GM19328 (cell line): ENCODE measurements at regions not wholly inside any gene's neighbourhood (a gene's known extent, or its start where the extent isn't known, plus 50 kb on each side); places are given as distances from the start of the nearest gene placed in this dataset.

Source experiments
- ATAC-seq: cut with Tn5 transposase; IDR thresholded peaks from one replicate; pipeline ENCODE4 v1.9.1; 2021; ENCODE audit warnings: mild to moderate bottlenecking, moderate library complexity; ENCODE audit not compliant: unreplicated experiment

DNA sequence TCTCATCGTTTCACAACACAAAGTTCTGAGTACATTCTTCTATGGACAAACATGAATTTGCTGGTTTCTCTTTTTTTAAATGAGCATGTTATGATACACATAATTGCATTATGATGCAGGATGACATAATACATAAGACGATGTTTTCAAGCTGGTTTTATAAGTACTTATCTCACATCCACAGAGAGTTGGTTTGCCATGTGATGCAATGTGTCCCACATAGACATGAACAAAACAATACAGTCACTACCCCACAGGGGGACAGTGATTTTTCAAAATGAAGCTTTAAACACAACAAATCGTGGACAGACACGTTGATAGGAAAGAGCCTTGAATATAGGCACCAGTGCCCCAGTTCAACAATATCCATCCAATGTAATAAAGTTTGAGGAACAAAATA lies 447.1 kb downstream of the KLF12 start:
- no peak for ATAC-seq

DNA sequence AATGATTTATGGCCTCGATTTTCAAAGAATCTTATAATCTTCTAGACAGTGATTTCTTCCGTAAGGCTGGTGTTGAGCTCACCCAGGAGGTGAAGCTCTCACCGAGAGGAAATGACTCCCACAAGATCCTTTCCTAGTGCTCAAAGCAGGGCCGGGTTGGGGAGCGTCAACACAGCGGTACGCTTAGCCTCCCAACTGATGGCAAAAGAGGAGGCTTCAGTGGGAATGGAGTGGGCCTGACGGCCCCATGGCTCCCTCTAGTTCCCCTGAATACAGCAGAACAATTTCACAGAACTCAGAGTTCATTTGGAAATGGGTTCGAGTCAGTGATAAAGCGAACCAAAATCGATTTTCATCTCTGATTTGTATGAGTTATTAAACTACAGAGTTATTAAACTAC lies 449.5 kb downstream of the KLF12 start:
- ATAC-seq: no peak

DNA sequence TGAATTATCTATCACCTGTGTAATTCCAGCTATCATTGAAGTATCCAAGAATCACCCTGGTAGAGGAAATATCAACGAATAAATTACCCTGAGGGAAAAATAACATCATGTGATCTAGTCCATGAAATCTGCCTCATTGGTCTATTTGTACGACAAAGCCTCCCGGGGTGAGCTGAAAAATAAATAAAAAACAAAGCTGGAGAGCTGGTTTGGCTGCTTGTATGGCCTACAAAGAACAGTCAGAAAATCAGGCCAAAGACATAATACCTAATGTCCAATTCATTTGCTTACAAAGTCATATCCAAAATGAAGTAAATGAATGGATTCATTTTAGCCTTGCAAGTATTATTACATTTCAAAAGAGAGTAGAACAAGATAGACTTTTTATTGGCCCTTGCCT lies 449.9 kb downstream of the KLF12 start:
- ATAC-seq: no peak

DNA sequence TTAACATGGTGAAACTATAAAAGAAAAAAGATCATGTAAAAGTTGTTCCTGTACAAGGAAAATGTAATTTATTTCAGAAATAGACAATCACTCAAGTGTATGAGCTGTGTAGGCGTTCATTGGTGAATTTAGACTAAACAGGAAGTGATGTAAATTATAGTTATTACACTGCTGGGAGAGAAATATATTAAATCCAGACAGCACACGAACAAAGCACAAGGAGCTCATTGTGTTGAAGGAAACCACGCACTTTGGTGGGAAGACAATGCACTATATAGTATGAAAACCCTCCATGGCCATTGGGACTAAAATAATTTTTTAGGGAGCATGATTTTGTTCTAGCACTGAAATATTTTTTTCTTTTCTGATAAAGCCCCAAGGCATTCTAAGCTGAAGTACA lies 450.5 kb downstream of the KLF12 start:
- no peak for ATAC-seq

DNA sequence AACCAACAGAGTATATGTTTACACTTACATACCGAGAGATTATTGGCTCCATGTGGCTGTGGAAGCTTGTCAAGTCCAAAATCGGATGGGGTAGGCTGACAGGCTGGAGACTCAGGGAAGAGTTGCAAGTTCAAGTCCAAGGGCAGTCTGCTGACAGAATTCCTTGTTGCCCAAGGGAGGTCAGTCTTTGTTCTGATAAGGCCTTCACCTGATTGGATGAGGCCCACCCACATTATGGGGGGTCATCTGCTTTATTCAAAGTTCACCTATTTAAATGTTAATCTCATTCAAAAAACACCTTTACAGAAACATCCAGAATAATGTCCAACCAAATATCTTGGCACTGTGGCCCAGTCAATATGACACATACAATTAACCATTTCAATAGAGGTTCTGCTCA lies 452.4 kb downstream of the KLF12 start:
- ATAC-seq: no peak

DNA sequence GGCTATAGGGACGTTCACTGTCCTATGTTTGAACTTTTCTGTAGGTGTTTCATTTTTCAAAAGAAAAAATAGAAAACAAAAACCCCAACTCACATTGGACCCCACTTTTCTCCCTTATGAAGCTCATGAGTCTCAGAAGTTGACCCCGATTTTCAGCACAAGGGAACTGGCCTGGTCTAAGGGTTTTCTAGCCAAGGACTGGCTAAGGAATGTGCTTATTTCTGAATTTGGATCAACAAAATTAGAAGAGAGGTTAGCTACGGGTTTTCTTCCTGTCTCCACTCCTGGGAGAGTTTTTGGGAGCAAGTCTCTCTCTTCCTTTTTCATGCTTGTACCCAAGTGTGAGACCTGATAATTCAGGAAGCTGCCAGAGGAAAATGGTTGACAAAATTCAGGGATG lies 453.2 kb downstream of the KLF12 start:
- ATAC-seq: no peak

DNA sequence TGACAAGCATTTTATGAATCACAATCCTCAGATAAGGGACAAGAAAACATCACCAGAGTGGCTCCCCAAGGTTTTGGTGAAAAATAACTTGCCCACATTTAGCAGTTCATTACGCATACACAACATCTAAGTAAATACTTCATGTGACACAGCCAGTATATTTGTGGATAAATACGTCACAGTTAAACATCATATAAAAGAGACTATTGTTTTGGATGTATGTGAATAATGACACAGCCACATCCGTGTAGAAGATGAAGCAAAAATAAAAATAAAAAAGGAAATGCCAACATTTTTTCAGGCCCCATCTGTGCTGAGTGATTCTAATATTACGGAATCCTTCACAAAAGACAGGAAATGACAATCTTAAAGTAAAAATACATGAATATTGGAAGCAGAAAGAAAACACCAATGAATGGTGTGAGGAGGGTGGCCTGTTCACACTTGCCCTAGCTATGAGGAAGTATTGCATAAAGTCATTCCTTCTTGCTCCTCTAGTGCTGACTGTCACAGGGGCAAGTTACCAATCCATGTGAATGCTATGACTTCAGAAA lies 457.1 kb downstream of the KLF12 start:
- ATAC-seq: no peak

DNA sequence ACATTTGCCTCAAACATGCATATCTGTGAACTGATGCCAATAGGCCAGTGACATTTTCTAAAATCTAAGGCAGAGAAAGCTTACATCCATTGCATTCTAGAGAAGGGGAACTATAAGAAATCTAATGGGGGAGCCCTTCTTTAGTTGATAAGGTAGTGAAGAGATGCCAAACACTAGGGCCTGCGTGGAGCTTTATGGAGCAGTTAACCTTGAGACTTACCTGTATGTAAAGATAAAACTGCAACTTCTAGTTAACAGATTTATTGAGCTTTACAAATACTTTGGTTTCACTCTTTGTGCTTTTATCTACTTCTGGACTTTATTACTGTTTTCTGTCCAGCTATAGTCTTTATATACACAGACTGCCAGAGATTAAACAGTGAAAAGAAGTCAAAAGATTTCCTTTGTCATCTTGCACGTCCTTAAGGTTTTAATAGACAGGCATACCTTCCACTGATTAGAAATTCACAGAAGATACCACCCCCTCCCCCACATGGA lies 457.6 kb downstream of the KLF12 start:
- ATAC-seq: no peak

DNA sequence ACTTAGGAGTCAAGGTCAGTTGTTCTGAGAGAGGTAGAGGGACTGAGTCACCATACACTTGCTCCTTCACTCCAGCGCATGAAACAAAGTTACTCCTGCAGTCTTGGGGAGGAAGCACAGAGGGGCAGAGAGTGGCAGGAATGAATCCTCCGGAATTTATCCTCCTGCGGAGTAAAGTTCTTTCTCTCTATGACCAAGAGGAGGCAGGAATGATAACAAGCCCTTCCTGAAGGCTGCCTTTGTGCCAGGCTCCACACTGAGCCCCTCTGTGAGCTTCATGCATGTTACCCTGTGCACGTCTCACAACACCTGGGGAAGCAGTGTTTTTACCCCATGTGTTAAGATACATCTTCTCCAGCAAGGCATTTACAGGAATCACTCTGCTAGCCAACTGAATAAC lies 458.4 kb downstream of the KLF12 start:
- no peak for ATAC-seq

DNA sequence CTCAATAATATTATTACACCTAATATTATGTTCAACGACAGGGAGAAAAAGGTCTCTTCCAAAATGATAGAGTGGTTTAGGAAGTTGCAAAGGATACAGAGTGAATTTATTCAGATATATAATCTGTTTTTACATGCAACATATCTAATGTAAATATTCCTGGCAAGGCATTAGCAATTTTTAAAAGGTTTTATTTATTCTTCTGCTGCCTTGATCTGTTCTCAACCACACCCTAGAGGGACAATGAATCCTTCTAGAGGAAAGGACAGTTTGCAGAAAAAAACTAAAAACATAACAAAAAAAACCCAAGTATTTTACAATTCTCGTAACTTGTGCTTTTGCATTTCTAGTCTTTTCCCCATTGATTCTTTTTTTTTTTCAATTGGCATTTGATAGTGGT lies 459.6 kb downstream of the KLF12 start:
- no peak for ATAC-seq

DNA sequence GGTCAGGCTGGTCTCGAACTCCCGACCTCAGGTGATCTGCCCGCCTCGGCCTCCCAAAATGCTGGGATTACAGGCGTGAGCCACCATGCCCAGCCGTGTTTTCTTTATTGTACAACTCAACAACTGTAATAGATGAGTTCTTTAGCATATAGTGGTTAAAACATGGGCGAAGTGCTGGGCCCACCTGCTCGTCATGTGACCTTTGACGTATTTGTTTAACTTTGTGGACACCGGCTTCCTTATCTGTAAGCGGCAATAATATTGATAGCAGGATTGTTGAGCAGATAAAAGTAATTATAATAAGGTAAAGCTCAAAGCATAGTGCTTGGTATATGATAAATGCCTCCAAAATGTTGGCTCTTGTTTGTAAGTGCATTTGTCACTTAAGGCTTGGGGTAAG lies 460.3 kb downstream of the KLF12 start:
- no peak for ATAC-seq

DNA sequence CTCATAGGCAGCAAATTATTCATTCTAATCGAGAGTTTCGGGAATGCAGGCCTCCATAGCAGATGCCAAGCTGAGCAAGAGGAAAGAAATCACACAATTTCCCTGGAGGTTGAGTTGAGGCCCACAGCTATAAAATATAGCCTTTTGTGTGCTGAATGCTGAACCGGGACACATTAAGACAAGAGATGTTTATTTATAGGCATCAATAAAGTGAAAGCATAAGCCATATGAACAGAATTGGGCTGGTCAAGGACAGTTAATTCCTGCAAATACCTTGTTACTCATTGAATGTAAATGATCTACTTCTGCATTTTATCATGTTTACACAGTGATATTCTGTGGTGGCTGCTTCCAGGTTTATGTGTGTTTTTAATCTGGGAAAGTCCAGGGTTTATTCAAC lies 461.7 kb downstream of the KLF12 start:
- no peak for ATAC-seq

DNA sequence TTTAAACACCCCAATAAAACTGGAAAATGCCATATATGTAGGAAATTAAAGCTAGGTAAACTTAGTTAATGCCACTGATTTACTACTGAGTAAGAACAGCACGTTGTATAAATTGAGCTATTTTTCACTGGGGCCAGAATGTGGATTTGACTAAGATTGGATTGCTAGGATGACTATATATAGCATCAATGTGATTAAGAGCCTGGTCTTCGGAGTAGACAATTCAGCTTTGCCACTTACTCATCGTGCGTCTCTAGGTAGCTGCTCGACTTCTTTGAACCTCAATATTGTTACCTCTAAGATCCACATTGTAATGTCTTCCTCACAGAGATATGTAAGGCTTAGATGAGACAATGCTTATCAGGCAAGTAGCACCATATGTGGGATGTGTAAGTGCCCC lies 462.5 kb downstream of the KLF12 start:
- ATAC-seq: no peak

DNA sequence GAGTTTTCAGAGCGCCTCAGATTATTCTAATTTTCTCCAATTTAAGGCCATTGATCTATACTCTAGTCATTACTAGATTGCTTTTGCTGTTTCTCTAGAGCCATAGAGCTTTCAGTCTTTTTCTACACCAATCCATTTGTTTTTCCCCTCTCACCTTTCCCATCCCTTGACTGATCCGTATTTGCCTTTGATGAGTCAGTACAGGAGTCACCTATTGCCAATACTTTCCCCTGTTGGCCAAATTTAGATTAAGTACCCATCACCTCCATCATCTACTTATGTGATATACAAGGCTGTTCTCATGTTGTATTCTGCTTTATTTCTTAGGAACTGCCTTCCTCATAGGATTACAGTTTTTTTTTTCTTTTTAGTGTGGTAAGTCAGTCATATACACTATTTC lies 463.2 kb downstream of the KLF12 start:
- no peak for ATAC-seq

DNA sequence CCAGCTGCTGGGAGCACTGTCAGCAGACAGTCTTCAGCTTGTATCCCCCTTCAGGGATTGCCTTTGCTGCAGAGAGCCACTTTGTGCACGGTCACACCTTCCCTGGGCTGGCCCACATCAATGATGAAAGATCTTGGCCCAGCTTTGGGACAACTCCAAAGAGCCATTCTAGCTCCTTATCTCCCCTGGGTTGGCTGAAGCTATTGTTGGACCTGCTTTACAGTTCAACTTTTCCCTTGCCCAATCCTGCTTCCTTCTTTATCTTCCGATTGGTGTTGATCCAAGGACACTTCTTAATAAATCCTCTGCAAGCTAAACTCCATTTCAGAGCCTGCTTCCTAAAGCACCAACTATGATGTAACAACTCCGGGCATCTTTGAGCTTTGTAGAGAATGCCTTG lies 466.4 kb downstream of the KLF12 start:
- ATAC-seq: no peak

DNA sequence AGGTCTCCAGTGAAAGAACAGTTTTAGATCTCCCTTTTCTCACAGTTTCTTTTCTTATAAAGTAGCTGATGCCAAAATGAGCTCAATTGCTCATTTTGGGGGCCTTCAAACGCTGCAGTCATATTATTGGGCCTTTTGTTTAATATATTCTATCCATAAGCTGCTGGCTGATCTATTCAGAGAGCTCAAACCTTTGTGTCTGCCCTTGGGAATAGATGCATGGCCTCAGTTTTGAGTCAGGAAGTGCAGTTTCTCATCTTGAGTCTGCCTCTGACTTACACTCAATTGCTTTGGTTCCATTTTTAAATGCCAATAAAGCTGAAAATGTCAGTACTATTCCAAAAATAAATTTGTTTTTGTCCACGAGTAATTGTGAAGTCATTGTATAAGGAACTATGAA lies 468.9 kb downstream of the KLF12 start:
- ATAC-seq: no peak

DNA sequence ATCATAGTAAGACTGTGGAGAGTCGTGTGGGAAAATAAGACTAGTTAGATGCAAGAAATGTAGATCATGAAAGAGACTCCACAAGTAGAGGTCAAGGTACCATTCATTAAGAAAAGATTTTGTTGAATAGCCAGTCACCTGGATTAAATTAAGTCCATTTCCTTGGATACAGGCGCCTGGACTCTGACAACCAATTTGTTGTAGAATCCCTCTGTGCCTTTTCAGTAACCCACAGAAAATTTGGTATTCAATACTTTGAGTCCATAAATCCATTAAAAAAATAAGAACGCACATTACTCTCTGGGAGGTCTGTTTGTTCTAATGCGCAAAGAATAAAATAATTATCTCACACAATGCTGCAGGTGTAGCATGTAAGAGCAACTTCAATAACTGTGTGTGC lies 469.4 kb downstream of the KLF12 start:
- no peak for ATAC-seq

DNA sequence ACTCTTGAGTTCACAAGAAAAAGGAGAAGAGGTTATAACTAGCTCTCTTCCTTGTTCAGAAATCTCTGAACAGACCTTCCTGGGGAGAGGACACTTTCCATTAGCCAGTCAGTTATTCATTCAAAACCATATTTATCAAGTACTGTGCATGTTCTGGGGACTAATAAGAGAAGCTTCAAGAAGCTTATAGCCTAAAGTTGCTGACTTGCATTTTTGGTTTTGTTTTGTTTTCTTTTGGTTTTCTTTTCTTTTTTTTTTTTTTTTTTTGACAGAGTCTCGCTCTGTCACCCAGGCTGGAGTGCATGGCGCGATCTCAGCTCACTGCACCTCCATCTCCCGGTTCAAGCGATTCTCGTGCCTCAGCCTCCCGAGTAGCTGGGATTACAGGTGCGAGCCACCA lies 471.4 kb downstream of the KLF12 start:
- ATAC-seq: no peak

DNA sequence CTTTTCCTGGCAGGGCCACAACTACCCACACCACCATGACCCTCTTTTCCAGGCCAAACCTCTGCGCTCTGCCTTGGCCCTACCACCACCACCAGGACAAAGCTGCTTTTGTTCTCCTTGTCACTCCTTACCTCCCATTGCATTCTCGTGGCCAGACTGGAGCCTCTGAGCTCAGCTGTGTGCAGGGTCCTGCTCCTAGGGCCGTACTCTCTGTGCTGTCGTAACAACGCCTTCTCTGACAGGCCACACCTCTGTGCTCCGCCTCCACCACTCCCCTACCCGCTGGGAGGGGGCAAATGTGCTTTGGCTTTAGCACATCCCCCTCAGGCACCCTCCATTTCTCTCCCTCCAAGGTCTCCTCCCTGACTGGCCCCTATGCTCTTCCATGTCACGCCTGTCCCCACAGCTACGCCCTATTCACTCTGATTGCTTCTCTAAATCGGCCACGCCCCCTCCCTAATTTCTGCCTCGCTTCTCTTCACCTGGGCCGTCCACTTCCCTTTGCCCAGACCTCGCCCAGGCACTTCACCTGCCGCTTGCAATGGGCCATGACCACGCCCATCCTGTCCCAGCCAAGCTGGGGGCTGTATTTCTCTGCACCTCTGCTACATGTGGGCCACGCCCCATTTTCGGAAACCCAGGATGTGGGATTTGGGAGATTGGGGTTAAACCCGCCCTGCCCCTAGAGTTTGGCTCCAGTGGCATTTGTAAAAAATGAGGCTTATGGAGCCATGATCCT lies 472.3 kb downstream of the KLF12 start:
- ATAC-seq: no peak

DNA sequence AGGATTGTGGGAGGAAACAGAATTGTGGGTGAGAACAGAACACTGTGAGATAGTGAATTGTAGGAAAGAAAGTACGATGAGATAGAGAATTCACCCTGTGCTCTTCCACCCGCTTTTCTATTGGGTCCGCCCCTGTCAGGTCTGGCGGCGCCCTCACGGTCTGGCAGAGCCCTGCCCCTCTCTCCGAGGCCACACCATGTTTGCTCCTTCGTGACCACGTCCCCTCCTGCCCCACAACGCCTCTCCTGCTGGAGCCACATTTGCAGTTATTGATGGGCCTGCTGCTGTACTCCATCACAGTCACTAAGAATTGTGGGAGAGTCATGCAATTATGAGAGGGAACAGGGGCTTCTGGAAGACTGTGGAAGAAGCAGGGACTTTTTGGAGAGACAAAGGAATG lies 473.1 kb downstream of the KLF12 start:
- no peak for ATAC-seq

DNA sequence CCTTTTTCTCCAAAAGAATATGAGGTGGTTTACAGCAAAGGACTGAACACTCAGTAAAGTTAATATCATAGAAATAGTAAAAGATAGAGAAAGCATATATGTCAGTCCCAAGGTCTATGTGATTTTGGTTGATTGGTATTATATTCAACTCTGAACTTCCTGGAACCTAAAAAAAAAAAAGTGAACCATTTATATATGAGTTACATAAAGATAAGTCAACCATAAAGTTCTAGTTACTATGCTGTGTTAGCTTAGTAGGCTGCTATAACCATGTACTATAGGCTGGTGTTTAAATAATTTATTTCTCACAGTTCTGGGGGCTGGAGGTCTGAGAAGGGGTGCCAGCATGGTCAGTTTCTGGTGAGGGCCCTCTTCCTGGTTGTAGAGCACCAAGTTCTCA lies 475.6 kb downstream of the KLF12 start:
- no peak for ATAC-seq

DNA sequence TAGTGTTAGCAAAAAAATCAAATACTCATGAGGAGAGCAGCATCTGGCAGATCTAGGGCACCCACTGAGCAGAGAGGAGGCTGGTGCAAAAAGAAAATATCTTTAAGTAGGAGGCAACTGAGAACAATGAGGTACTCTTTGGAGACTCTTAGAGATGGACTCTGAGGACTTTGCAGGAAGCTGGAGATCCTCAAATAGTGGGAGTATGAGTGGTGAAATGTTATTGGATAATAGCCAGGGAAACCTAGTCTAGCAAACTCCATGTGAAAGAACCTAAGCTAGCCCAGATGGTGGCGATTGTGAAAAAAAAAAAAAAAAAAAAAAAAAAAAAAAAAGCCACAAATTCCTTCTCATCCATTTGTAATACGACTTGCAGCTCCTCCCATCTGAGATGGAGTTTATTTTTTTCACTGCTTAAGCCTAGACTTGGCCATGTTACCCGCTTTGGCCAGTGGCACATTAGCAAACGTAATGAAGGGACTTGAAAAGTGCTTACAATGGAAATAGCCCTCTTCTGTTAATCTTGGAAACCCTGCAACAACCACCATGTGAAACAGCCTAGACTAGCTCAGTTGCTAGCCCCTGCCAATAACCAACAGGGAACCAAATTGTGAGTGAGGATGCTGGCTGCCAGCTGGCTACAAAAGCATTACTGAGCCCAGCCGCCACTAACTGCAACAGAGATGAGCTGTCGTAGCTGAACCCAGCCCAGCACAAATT lies 476.2 kb downstream of the KLF12 start:
- ATAC-seq: no peak
